ENCODE measurements at regions not wholly inside any gene's neighbourhood (a gene's known extent, or its start where the extent isn't known, plus 50 kb on each side); places are given as distances from the start of the nearest gene placed in this dataset.

DNA sequence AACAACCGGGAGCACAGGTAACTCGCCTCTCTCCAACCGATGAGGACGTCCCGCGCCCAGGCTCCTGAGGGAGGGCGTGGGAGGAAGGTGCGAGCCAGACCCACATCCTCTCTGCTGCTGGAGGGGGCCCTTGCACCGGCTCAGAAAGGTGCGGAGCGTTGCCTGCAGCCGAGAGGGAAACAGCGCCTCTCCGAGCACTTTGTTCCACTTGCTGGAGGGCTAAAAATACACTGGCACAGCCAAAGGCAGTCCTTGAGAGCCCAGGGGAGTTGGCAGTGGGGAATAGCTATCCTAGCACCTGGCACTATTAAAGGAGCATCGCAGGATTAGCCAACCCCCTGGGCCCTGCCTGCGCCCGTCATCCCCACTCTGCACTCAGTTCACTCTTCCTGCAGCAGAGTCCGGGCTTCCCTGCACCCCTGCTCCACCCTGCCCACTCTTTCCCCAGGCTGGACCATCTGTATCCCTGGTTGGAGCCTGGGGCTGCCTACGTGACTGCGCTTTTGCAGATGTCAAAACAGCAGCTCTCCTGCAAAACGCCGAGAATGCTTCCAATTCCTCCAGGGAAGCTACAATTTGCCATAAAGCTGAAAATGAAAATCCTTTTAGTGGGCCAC, 108.9 kb downstream of the SNX5 start:
- peak overlapping the region in 1 of 10 donors; percentile 76 for H3K27ac Mint-ChIP-seq
- peak overlapping the region in 6 of 10 donors; percentile 12 to 51 (median 34) for H3K4me3 Mint-ChIP-seq
- DNase-seq, result peak in 2 of 10 donors; percentile 9 to 22
- H3K9me3 Mint-ChIP-seq, result no peaks in the 10 kb centered on the region
- peak; percentile 52 to 56 for ATAC-seq
- POLR2A ChIA-PET, result no interaction called here
- peaks cover 6 to 30% (median 18%) of the 10 kb centered on the region in 5 donors for H3K27me3 Mint-ChIP-seq
- peaks cover 8 to 70% (median 10%) of the 10 kb centered on the region in 4 donors for H3K4me1 Mint-ChIP-seq
- peaks cover 0 to 2% (median 0%) of the 10 kb centered on the region in 3 donors for H3K36me3 Mint-ChIP-seq

DNA sequence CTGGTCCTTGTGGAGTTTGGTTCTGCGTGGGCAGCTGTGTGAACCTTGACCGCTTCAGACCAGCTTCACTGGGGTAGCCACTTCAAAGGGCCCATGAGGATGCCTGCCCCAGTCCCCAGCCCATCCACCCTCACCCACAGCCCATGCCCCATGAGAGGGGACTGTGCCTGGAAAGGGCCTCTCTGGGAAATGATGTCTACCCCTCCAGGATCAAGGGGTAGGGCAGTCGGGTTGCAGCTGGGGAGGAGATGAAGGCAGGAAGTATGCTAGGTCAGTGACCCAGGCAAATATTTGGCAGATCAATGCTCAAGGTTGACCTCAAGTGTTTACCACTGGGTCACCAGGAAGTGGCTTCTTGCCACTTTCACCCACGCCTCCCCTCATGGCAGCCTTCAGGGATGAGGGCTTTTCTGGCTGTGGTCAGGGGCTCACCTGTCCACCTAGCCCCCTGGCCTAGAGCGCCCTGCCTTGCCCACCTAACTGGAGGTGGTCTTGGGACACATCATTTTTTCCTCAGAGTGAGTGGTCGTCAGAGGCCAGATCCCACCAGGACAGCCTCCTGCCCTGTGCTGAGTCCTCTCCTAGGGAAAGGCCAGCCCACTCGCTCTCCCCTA, 109.5 kb downstream of the SNX5 start:
- H3K4me3 Mint-ChIP-seq, result peak overlapping the region in 3 of 10 donors; percentile 35 to 50 (median 48)
- ATAC-seq (no peak), DNase-seq (no peak)
- no peaks in the 10 kb centered on the region for H3K9me3 Mint-ChIP-seq
- peaks cover 0 to 2% (median 0%) of the 10 kb centered on the region in 3 donors for H3K36me3 Mint-ChIP-seq
- peaks cover 8 to 76% (median 10%) of the 10 kb centered on the region in 4 donors for H3K4me1 Mint-ChIP-seq
- H3K27ac Mint-ChIP-seq, result peak overlapping the region in 2 of 10 donors; percentile 6 to 15
- peaks cover 4 to 30% (median 18%) of the 10 kb centered on the region in 5 donors for H3K27me3 Mint-ChIP-seq
- POLR2A ChIA-PET, result no interaction called here

- H3K4me3 Mint-ChIP-seq, result peak overlapping the region in 1 of 10 donors; percentile 64
- no peaks in the 10 kb centered on the region for H3K9me3 Mint-ChIP-seq
- peaks cover 0 to 2% (median 0%) of the 10 kb centered on the region in 3 donors for H3K36me3 Mint-ChIP-seq
- peaks cover 8 to 78% (median 10%) of the 10 kb centered on the region in 4 donors for H3K4me1 Mint-ChIP-seq
- ATAC-seq (no peak), DNase-seq (no peak)
- peaks cover 4 to 30% (median 18%) of the 10 kb centered on the region in 5 donors for H3K27me3 Mint-ChIP-seq
- H3K27ac Mint-ChIP-seq, result peak overlapping the region in 1 of 10 donors; percentile 6
- POLR2A ChIA-PET, result no interaction called here
These were observed 110.1 kb downstream of the SNX5 start for GRCh38 chr20:17858450-17859001.

DNA sequence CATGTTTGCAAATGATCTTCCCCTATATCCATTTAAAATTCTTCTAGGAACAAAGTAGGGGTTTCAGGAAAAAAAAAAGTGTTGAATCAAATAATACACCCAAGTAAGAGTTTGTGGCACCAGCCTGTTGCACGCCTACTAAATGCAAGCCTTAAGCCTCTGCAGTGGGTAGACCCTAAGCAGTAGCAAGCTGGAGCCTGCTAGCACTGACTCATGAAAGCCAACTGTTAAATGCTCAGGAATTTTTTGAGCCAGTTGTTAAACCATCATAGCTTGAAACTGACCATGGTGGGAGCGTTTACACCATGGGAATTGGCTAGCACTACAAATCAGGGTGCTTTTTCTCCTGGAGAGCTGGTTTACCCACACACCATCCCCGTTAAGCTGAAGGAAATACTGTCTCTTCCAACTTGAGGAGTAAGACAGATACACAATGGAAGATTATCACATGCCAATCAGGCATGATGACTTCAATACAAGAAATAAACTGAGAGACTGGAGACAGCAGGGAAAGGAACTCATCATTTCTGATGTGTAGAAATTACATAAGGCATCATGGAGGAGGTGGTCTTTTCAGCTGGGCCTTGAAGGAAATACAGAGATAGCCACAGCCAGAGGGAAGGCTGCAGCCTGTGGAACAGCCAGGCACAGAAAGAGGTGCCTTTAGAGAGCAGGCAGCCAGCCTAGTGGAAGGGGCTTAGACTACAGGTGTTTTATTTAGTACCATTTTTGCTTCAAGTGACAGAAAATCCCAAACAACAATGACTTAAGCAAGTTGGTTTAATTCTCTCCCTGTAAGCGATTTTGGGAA, 110.8 kb downstream of the SNX5 start:
- DNase-seq (no peak), ATAC-seq (no peak)
- peaks cover 8 to 78% (median 10%) of the 10 kb centered on the region in 4 donors for H3K4me1 Mint-ChIP-seq
- POLR2A ChIA-PET, result no interaction called here
- H3K4me3 Mint-ChIP-seq, result peak overlapping the region in 1 of 10 donors; percentile 37
- peak overlapping the region in 2 of 10 donors; percentile 1 to 4 for H3K27ac Mint-ChIP-seq
- H3K36me3 Mint-ChIP-seq, result peaks cover 0 to 2% (median 0%) of the 10 kb centered on the region in 3 donors
- H3K9me3 Mint-ChIP-seq, result no peaks in the 10 kb centered on the region
- peaks cover 4 to 30% (median 18%) of the 10 kb centered on the region in 5 donors for H3K27me3 Mint-ChIP-seq

DNA sequence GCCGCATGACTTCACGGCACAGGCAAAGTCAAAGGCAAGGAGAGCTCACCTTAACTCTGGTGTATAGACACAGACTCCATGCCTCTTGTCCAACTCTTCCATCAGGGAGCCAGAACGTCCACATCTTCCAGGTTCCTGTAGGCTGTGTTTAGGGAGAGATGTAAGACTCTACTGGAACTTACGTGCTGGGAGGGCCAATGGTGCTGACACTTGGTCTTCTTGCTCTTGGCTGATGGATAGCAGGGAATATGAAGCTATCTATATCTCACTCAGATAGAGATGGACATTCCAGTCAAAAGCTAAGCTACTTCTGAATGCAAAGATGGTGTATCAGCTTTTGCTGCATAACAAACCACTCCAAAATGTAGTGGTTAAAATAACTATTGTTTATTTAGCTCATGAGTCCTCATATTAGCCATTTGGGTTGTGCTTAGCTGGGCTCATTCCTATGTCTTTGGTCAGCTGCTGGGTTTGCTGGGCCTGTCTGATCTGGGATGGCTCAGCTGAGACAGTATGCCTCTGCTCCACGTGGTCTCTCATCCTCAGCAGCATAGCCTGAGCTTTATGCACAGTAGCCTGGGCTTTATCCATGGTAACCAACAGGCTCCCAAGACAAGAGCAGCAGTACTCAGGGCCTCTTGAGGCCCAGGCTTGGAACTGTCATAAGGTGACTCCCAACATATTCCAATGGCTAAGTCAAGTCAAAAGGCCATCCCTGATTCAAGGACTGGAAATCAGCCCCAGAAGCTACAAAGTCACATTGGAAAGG, 111.6 kb downstream of the SNX5 start:
- Mint-ChIP-seq H3K9me3 (no peaks in the 10 kb centered on the region), H3K27ac (peak overlapping the region in 1 of 10 donors; percentile 51), H3K36me3 (peaks cover 0 to 2% (median 0%) of the 10 kb centered on the region in 3 donors), H3K4me3 (no peak overlapping the region), H3K27me3 (peaks cover 0 to 21% (median 11%) of the 10 kb centered on the region in 5 donors), H3K4me1 (peaks cover 8 to 72% (median 10%) of the 10 kb centered on the region in 4 donors)
- ATAC-seq, result no peak
- DNase-seq, result no peak
- POLR2A ChIA-PET, result no interaction called here

GRCh38 chr20:17856024-17856564, 112.5 kb downstream of the SNX5 start:
- H3K4me3 Mint-ChIP-seq, result no peak overlapping the region

DNA sequence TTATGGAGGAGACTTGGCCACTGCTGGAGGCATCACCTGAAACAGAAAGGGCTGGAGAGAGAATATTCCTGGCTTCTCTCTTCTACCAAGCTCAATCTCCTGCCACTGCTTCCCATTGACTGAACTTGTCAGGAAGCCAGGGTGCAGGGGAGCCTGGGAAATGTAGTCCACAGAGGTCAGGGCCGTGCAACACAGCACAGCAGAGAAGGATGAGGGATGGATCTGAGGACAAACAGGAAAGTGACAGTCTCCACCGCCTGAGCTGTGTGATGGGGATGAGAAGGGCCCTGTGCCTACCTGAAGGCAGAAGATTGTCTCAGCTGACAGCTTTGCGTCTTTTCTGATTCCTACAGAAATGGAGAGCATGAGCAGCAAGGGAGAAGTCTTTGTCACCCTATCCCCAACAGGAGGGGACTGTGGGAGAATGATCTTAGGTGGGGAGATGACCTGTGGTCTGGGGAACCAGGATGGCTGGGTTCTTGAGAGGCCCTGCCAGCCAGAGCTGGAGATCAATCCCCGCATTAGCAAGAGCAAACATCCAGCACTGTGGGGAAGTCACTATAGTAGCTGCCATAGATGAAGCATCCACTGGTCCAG, 114.2 kb downstream of the SNX5 start:
- Mint-ChIP-seq H3K9me3 (no peaks in the 10 kb centered on the region), H3K27me3 (peaks cover 0 to 4% (median 0%) of the 10 kb centered on the region in 5 donors), H3K4me3 (no peak overlapping the region), H3K4me1 (peaks cover 0 to 58% (median 2%) of the 10 kb centered on the region in 4 donors), H3K36me3 (no peaks in the 10 kb centered on the region), H3K27ac (no peak overlapping the region)
- POLR2A ChIA-PET, result no interaction called here
- no peak for DNase-seq
- no peak for ATAC-seq

More at GRCh38 chr20:17856024-17856564, 112.5 kb downstream of the SNX5 start:
- Mint-ChIP-seq H3K27me3 (peaks cover 0 to 12% (median 4%) of the 10 kb centered on the region in 5 donors), H3K9me3 (no peaks in the 10 kb centered on the region), H3K4me1 (peaks cover 8 to 64% (median 10%) of the 10 kb centered on the region in 4 donors), H3K36me3 (peaks cover 0 to under 1% (median 0%) of the 10 kb centered on the region in 3 donors), H3K27ac (peak overlapping the region in 1 of 10 donors; percentile 51)
- ATAC-seq (no peak), DNase-seq (no peak)
- POLR2A ChIA-PET, result no interaction called here

DNA sequence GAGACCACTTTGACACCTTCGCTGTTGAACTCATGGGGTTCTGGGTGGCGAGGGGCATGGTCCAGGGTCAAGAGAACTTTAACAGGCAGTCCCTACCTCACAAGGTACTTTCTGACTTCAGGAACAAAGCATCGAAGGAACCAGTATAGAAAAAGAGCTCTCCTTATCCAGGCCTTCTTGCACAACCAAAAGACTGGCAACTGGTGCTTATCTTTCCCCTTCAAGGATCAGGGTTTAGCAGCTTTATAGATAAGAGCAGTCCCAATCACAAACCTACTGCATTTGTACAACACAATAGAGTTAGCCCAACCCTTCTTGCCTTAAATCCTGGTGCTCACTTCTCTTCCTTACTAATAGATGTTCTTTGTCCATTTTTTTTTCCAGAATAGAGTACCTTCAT, 116.3 kb downstream of the SNX5 start:
- H3K4me1 Mint-ChIP-seq, result peaks cover 0 to 55% (median 3%) of the 10 kb centered on the region in 4 donors

GRCh38 chr20:17850684-17851026, 117.9 kb downstream of the SNX5 start:
- Mint-ChIP-seq H3K36me3 (no peaks in the 10 kb centered on the region), H3K27me3 (peaks cover 0 to 4% (median 0%) of the 10 kb centered on the region in 5 donors), H3K9me3 (peaks cover 0 to 1% (median 0%) of the 10 kb centered on the region in 9 donors), H3K4me1 (peaks cover 5 to 57% (median 7%) of the 10 kb centered on the region in 4 donors), H3K27ac (no peak overlapping the region), H3K4me3 (no peak overlapping the region)
- POLR2A ChIA-PET, result no interaction called here
- ATAC-seq (no peak), DNase-seq (no peak)

More for the DNA sequence above, 116.3 kb downstream of the SNX5 start:
- POLR2A ChIA-PET, result no interaction called here
- no peak for DNase-seq
- peaks cover 0 to 4% (median 0%) of the 10 kb centered on the region in 5 donors for H3K27me3 Mint-ChIP-seq
- H3K27ac Mint-ChIP-seq, result no peak overlapping the region
- H3K4me3 Mint-ChIP-seq, result no peak overlapping the region
- no peaks in the 10 kb centered on the region for H3K36me3 Mint-ChIP-seq
- peaks cover 0 to 1% (median 0%) of the 10 kb centered on the region in 9 donors for H3K9me3 Mint-ChIP-seq
- ATAC-seq, result no peak

DNA sequence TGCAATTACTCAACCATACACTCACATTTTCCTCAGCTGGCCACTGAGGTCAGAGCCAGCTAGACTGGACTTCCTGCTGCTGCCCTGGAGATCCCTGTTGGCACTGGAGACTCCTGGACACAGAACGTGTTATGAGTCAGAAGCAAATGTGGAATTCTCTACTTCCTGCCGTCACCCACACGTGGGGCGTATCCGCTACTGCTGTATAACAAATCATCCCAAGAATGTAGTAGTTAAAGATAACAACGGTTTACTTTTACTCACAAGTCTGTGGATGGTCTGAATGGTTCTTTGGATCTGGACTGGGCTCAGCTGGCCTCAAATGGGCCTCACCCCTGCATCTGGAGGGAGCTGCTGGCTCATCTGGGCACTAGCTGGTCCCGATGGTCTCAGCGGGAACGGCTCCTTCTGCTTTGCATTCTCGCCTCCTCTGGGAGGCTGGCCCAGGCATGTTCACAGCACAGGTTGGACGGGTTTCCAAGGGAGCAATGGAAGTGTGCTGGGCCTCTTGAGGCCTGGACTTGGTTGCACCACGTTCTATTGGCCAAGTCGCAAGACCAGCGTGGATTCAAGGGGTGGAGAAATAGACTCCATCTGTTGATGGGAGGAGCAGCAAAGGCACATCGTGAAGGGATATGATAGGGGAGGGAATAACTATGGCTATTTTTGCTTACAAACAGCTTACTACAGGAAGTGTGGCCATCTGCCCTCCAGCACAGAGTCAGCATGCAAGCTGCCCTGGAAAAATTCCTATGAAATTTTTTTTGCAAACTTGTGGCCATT, 118.5 kb downstream of the SNX5 start:
- peaks cover 5 to 57% (median 7%) of the 10 kb centered on the region in 4 donors for H3K4me1 Mint-ChIP-seq
- H3K36me3 Mint-ChIP-seq, result no peaks in the 10 kb centered on the region
- ATAC-seq, result no peak
- H3K4me3 Mint-ChIP-seq, result no peak overlapping the region
- POLR2A ChIA-PET, result no interaction called here
- DNase-seq, result no peak
- H3K9me3 Mint-ChIP-seq, result peaks cover 0 to 1% (median 0%) of the 10 kb centered on the region in 9 donors
- H3K27ac Mint-ChIP-seq, result no peak overlapping the region
- H3K27me3 Mint-ChIP-seq, result peaks cover 0 to 4% (median 0%) of the 10 kb centered on the region in 5 donors
